Neural cell (in vitro differentiated cells): ENCODE measurements at regions not wholly inside any gene's neighbourhood (a gene's known extent, or its start where the extent isn't known, plus 50 kb on each side); places are given as distances from the start of the nearest gene placed in this dataset.

Experiments used
- CTCF ChIP-seq: fragments of 450-650 bp; IDR thresholded peaks from 2 replicates; pipeline ENCODE4 v1.5.1; 2014; ENCODE audit warnings: antibody characterized with exemption, mild to moderate bottlenecking, moderate library complexity; ENCODE audit not compliant: poor library complexity, severe bottlenecking
- EZH2 ChIP-seq: fragments of 200-600, 300-800 bp; shearing (Covaris generic), sonication (generic); IDR thresholded peaks from 2 replicates; pipeline ENCODE4 v1.6.1; 2014; ENCODE audit warnings: antibody characterized with exemption, low read length, borderline replicate concordance, mild to moderate bottlenecking; ENCODE audit not compliant: insufficient read depth, poor library complexity, severe bottlenecking
- MXI1 ChIP-seq: fragments of 450-650 bp; conservative IDR thresholded peaks from 2 replicates; pipeline ENCODE4 v1.6.1; 2014; ENCODE audit warnings: antibody characterized with exemption, mild to moderate bottlenecking; ENCODE audit not compliant: poor library complexity, severe bottlenecking
- REST ChIP-seq: IDR thresholded peaks from 2 replicates; pipeline ENCODE4 v1.6.1; 2012; ENCODE audit warnings: borderline replicate concordance
- TAF1 ChIP-seq: IDR thresholded peaks from 2 replicates; pipeline ENCODE4 v1.6.1; 2012; ENCODE audit warnings: low read depth

GRCh38 chr22:27267145-27267544 is 534.4 kb downstream of the MN1 start:
- no peak for TF ChIP-seq CTCF
- no peak for TF ChIP-seq REST
- TF ChIP-seq TAF1: no peak
- TF ChIP-seq EZH2: no peak
- no peak for TF ChIP-seq MXI1
